K562 (cell line): ENCODE measurements at regions not wholly inside any gene's neighbourhood (a gene's known extent, or its start where the extent isn't known, plus 50 kb on each side); places are given as distances from the start of the nearest gene placed in this dataset.
A peak's percentile ranks its signal among the peaks of the same experiment; 100 is the strongest.

Experiments
- ARID1B ChIP-seq: fragments of 450-650 bp; IDR thresholded peaks from 2 replicates; pipeline ENCODE4 v1.6.1; 2016; ENCODE audit warnings: antibody characterized with exemption, mild to moderate bottlenecking, inconsistent platforms
- ATF1 ChIP-seq, 2 experiments: fragments of 450-650 bp in 1 of 2; IDR thresholded peaks; 2 replicates each; pipeline ENCODE4 v1.6.1; 2016; ENCODE audit warnings: missing compliant biosample characterization in 1 of 2, missing genetic modification characterization in 1 of 2
- CTBP1 ChIP-seq: fragments of 450-650 bp; IDR thresholded peaks from 2 replicates; pipeline ENCODE4 v1.6.1; 2016; ENCODE audit warnings: borderline replicate concordance
- FOXJ2 ChIP-seq: fragments of 200-800 bp; sonication (Bioruptor generic); IDR thresholded peaks from 2 replicates; pipeline ENCODE4 v1.6.1; 2016; ENCODE audit warnings: missing genetic modification characterization, missing compliant biosample characterization
- JUN ChIP-seq, 2 experiments: sonication (generic) in 1 of 2; formaldehyde crosslinking in 1 of 2; IDR thresholded peaks; 2 replicates each; pipeline versions ENCODE4 v1.6.1 to v1.8.0; 2012 to 2022; ENCODE audit warnings: borderline replicate concordance in 2 of 2, mild to moderate bottlenecking in 2 of 2, improper control_type of control experiment in 1 of 2, low read depth in 1 of 2, low read length in 1 of 2, missing genetic modification reagents in 1 of 2
- MEIS2 ChIP-seq: fragments of 450-650 bp; IDR thresholded peaks from 2 replicates; pipeline ENCODE4 v1.6.1; 2014; ENCODE audit warnings: mild to moderate bottlenecking; ENCODE audit not compliant: partially characterized antibody
- MTA1 ChIP-seq: fragments of 450-650 bp; IDR thresholded peaks from 2 replicates; pipeline ENCODE4 v1.6.1; 2017; ENCODE audit warnings: borderline replicate concordance
- MTF1 ChIP-seq: fragments of 250-450 bp; sonication (Bioruptor Pico); IDR thresholded peaks from 2 replicates; pipeline ENCODE4 v1.9.0; 2021; ENCODE audit warnings: moderate library complexity, mild to moderate bottlenecking, inconsistent platforms, borderline replicate concordance
- PCBP1 ChIP-seq: fragments of 200-400 bp; formaldehyde crosslinking; IDR thresholded peaks from 2 replicates; pipeline ENCODE4 v1.6.1; 2018; ENCODE audit warnings: mild to moderate bottlenecking, low read depth, low read length; ENCODE audit not compliant: poor library complexity, severe bottlenecking
- PCBP2 ChIP-seq: fragments of 200-400 bp; formaldehyde crosslinking; IDR thresholded peaks from 2 replicates; pipeline ENCODE4 v1.6.1; 2018; ENCODE audit warnings: low read length, low read depth, mild to moderate bottlenecking, moderate library complexity; ENCODE audit not compliant: poor library complexity, severe bottlenecking
- PHB ChIP-seq: fragments of 250-450 bp; sonication (Bioruptor Pico); IDR thresholded peaks from 2 replicates; pipeline ENCODE4 v1.5.0; 2021
- PPARD ChIP-seq: fragments of 250-450 bp; sonication (Bioruptor Pico); IDR thresholded peaks from 2 replicates; pipeline ENCODE4 v1.8.0; 2022; ENCODE audit warnings: inconsistent platforms, mild to moderate bottlenecking, moderate library complexity
- SOX6 ChIP-seq: fragments of 450-650 bp; IDR thresholded peaks from 2 replicates; pipeline ENCODE4 v1.6.1; 2014; ENCODE audit warnings: mild to moderate bottlenecking
- TAF9B ChIP-seq: fragments of 450-650 bp; IDR thresholded peaks from 2 replicates; pipeline ENCODE4 v1.6.1; 2018; ENCODE audit warnings: mild to moderate bottlenecking; ENCODE audit not compliant: partially characterized antibody
- ZFP1 ChIP-seq: fragments of 450-650 bp; formaldehyde crosslinking; IDR thresholded peaks from 2 replicates; pipeline ENCODE4 v1.4.0; 2020; ENCODE audit warnings: mild to moderate bottlenecking, mixed read lengths
- TF ChIP-seq, protein P1 (sequence below): fragments of 450-650 bp; formaldehyde crosslinking; IDR thresholded peaks from 2 replicates; pipeline ENCODE4 v1.4.0; 2020; ENCODE audit warnings: mild to moderate bottlenecking, moderate library complexity
- TF ChIP-seq, protein P2 (sequence below), 2 experiments: IDR thresholded peaks in 1 of 2; conservative IDR thresholded peaks in 1 of 2; 2 replicates each; pipeline ENCODE4 v1.6.1; 2016; ENCODE audit warnings: low read depth in 2 of 2, mild to moderate bottlenecking in 1 of 2, missing compliant biosample characterization in 1 of 2, missing genetic modification characterization in 1 of 2, moderate library complexity in 1 of 2
- TF ChIP-seq, protein P3 (sequence below): sonication (generic); formaldehyde crosslinking; IDR thresholded peaks from 2 replicates; pipeline ENCODE4 v1.8.0; 2022; ENCODE audit warnings: mild to moderate bottlenecking, missing genetic modification reagents

DNA sequence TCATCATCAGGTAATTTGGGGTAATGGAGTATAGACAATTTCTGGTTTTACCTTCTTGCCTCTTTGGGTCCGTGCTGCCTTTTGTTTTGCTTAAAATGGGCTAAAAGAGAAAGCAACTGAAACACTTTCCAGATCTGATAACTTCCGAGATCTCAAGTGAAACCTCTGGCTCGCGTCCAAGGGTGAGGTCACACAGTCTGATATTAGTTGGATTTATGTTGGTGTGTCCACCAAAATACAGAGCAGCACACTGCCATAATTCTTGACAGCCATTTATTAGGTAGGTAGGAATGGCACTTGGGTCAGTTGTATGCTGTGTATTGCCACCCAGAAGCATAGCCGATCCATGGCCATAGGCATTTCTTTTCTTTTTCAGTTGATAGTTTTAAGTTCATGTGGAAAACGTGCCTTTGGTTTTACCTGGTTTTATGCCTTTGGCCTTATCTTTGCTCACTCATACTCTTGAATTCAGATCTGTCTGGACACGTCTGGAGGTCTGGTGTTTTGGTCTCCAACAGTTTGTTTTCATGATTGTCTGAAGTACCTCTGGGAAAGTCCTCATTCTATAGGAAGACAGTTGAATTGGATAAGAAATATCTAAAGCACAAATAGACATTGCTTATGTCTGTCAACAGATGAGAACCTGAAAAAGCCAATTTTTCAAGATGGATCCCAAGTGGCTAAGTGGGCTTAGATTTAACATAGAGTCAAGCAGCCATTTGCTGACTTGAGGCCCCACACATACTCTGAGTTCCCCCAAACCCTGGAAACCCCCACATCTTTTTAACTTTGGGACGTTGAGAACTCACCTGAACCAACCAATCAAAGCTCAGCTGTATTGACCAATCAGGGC, 320.8 kb downstream of the SOX4 start (continued):
- TF ChIP-seq, protein P1, sequence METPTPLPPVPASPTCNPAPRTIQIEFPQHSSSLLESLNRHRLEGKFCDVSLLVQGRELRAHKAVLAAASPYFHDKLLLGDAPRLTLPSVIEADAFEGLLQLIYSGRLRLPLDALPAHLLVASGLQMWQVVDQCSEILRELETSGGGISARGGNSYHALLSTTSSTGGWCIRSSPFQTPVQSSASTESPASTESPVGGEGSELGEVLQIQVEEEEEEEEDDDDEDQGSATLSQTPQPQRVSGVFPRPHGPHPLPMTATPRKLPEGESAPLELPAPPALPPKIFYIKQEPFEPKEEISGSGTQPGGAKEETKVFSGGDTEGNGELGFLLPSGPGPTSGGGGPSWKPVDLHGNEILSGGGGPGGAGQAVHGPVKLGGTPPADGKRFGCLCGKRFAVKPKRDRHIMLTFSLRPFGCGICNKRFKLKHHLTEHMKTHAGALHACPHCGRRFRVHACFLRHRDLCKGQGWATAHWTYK (CRISPR knock-in tag): no peak
- peak; percentile 75 for TF ChIP-seq JUN (IDR thresholded peaks at IDR 0.05; ENCODE audit: borderline replicate concordance, low read depth, low read length)
- TF ChIP-seq JUN (CRISPR knock-in tag; IDR thresholded peaks at IDR 0.05; ENCODE audit: borderline replicate concordance): no peak
- no peak for TF ChIP-seq TAF9B
- TF ChIP-seq ATF1 (CRISPR knock-in tag; IDR thresholded peaks at IDR 0.05): no peak
- TF ChIP-seq ATF1 (tag; IDR thresholded peaks at IDR 0.05): peak; percentile 40; the same call in 1 of the 2 replicates
- peak; percentile 64; the same call in 1 of the 2 replicates for TF ChIP-seq SOX6
- no peak for TF ChIP-seq PCBP1
- TF ChIP-seq, protein P2, sequence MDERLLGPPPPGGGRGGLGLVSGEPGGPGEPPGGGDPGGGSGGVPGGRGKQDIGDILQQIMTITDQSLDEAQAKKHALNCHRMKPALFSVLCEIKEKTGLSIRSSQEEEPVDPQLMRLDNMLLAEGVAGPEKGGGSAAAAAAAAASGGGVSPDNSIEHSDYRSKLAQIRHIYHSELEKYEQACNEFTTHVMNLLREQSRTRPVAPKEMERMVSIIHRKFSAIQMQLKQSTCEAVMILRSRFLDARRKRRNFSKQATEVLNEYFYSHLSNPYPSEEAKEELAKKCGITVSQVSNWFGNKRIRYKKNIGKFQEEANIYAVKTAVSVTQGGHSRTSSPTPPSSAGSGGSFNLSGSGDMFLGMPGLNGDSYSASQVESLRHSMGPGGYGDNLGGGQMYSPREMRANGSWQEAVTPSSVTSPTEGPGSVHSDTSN (CRISPR knock-in tag; IDR thresholded peaks at IDR 0.05; ENCODE audit: low read depth): no peak
- TF ChIP-seq, protein P2 (tag; conservative IDR thresholded peaks at IDR 0.05; ENCODE audit: low read depth): peak; percentile 57
- no peak for TF ChIP-seq MTA1
- TF ChIP-seq ZFP1 (CRISPR knock-in tag): peak; percentile 97
- TF ChIP-seq FOXJ2 (tag): 0 out of 2 replicates have a peak, but pooled peaks have one; percentile 52
- TF ChIP-seq PHB (CRISPR knock-in tag): no peak
- TF ChIP-seq, protein P3, sequence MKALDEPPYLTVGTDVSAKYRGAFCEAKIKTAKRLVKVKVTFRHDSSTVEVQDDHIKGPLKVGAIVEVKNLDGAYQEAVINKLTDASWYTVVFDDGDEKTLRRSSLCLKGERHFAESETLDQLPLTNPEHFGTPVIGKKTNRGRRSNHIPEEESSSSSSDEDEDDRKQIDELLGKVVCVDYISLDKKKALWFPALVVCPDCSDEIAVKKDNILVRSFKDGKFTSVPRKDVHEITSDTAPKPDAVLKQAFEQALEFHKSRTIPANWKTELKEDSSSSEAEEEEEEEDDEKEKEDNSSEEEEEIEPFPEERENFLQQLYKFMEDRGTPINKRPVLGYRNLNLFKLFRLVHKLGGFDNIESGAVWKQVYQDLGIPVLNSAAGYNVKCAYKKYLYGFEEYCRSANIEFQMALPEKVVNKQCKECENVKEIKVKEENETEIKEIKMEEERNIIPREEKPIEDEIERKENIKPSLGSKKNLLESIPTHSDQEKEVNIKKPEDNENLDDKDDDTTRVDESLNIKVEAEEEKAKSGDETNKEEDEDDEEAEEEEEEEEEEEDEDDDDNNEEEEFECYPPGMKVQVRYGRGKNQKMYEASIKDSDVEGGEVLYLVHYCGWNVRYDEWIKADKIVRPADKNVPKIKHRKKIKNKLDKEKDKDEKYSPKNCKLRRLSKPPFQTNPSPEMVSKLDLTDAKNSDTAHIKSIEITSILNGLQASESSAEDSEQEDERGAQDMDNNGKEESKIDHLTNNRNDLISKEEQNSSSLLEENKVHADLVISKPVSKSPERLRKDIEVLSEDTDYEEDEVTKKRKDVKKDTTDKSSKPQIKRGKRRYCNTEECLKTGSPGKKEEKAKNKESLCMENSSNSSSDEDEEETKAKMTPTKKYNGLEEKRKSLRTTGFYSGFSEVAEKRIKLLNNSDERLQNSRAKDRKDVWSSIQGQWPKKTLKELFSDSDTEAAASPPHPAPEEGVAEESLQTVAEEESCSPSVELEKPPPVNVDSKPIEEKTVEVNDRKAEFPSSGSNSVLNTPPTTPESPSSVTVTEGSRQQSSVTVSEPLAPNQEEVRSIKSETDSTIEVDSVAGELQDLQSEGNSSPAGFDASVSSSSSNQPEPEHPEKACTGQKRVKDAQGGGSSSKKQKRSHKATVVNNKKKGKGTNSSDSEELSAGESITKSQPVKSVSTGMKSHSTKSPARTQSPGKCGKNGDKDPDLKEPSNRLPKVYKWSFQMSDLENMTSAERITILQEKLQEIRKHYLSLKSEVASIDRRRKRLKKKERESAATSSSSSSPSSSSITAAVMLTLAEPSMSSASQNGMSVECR (CRISPR knock-in tag): no peak
- no peak for TF ChIP-seq PPARD (CRISPR knock-in tag)
- peak; percentile 32 for TF ChIP-seq MEIS2
- no peak for TF ChIP-seq PCBP2
- TF ChIP-seq MTF1 (CRISPR knock-in tag): no peak
- peak; percentile 33; the same call in 1 of the 2 replicates for TF ChIP-seq ARID1B
- TF ChIP-seq CTBP1: peak; percentile 37; the same call in 1 of the 2 replicates
